ENCODE measurements at regions not wholly inside any gene's neighbourhood (a gene's known extent, or its start where the extent isn't known, plus 50 kb on each side); places are given as distances from the start of the nearest gene placed in this dataset.

DNA sequence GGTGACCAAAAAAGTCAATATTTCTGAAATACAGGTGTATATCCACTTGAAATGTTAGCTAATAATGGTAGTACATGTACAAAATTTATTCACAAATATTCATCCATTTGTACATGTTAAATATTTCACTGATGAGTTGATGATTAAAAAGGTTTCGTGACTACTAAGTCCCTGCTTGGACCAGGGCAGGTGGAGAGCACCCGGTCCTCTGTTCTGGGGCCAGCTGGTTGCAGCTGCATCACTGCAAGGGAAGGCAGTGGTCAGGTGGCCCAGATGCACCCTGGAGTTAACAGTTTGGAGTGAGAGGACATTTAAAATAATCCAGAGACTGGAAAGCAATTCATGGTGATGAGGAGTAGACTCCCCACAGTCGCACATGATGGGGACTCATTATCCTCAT is 141.2 kb downstream of the ZBTB18 start:
- no peak overlapping the region for H2AFZ ChIP-seq (ENCODE audit: low read depth)
- TF ChIP-seq, protein P1, sequence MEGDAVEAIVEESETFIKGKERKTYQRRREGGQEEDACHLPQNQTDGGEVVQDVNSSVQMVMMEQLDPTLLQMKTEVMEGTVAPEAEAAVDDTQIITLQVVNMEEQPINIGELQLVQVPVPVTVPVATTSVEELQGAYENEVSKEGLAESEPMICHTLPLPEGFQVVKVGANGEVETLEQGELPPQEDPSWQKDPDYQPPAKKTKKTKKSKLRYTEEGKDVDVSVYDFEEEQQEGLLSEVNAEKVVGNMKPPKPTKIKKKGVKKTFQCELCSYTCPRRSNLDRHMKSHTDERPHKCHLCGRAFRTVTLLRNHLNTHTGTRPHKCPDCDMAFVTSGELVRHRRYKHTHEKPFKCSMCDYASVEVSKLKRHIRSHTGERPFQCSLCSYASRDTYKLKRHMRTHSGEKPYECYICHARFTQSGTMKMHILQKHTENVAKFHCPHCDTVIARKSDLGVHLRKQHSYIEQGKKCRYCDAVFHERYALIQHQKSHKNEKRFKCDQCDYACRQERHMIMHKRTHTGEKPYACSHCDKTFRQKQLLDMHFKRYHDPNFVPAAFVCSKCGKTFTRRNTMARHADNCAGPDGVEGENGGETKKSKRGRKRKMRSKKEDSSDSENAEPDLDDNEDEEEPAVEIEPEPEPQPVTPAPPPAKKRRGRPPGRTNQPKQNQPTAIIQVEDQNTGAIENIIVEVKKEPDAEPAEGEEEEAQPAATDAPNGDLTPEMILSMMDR (conservative IDR thresholded peaks at IDR 0.05; ENCODE audit: low read depth, low read length) = no peak
- H3K27me3 ChIP-seq (ENCODE audit: insufficient read depth, low read depth) = no peaks in the 10 kb centered on the region
- H3K4me2 ChIP-seq = no peak overlapping the region
- H3K36me3 ChIP-seq (ENCODE audit: insufficient read depth) = no peaks in the 10 kb centered on the region
- no peak overlapping the region for H3K9ac ChIP-seq
- H3K27ac ChIP-seq = no peak overlapping the region
- H3K79me2 ChIP-seq (ENCODE audit: insufficient read depth, low read depth) = no peaks in the 10 kb centered on the region
- H3K4me3 ChIP-seq (IDR thresholded peaks at IDR 0.05; ENCODE audit: insufficient read depth, low read depth, low read length) = no peak overlapping the region
- H3K4me1 ChIP-seq (ENCODE audit: low read depth, poor library complexity, severe bottlenecking) = no peaks in the 10 kb centered on the region
- no peaks in the 10 kb centered on the region for H4K20me1 ChIP-seq (ENCODE audit: insufficient read depth)

DNA sequence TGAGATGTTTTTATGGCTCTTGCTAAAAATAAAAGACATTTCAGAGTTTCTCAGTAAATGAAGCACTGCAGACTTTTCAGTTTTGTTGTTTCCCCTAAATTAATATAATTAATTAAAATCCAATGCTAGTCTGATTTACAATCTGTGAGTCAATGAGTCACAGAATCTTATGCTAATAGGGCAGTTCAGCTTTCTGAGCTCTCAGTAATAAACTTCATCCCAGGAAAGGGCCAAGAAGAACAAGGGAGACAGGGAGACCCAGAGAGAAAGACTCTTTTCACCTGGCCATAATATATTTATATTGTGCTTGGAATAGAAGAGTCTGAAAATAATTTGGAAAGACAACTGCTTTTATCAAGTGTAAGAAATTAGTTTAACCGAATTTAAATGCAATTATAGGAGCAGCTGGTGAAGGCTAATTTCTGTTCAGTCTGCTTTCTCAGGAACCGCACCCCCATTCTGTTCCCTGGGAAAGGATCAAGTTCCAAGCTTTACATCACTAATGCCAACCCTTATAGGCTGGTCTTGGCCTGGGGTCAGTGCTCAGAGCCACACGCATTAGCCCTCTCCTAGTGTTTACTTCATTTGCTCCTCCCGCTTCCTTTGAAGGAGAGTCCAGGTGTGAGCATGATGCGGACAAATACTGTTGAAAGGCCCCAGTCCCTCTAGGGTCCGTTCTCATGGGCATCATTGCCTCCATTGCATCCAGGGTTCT is 145.6 kb downstream of the ZBTB18 start:
- H3K4me3 ChIP-seq (IDR thresholded peaks at IDR 0.05; ENCODE audit: insufficient read depth, low read depth, low read length) = no peak overlapping the region
- H3K4me2 ChIP-seq = no peak overlapping the region
- H3K79me2 ChIP-seq (ENCODE audit: insufficient read depth, low read depth) = no peaks in the 10 kb centered on the region
- no peak overlapping the region for H3K27ac ChIP-seq
- no peak overlapping the region for H2AFZ ChIP-seq (ENCODE audit: low read depth)
- H3K27me3 ChIP-seq (ENCODE audit: insufficient read depth, low read depth) = no peaks in the 10 kb centered on the region
- H3K36me3 ChIP-seq (ENCODE audit: insufficient read depth) = no peaks in the 10 kb centered on the region
- H4K20me1 ChIP-seq (ENCODE audit: insufficient read depth) = no peaks in the 10 kb centered on the region
- TF ChIP-seq, protein P1 (conservative IDR thresholded peaks at IDR 0.05; ENCODE audit: low read depth, low read length) = no peak
- no peak overlapping the region for H3K9ac ChIP-seq
- H3K4me1 ChIP-seq (ENCODE audit: low read depth, poor library complexity, severe bottlenecking) = no peaks in the 10 kb centered on the region

DNA sequence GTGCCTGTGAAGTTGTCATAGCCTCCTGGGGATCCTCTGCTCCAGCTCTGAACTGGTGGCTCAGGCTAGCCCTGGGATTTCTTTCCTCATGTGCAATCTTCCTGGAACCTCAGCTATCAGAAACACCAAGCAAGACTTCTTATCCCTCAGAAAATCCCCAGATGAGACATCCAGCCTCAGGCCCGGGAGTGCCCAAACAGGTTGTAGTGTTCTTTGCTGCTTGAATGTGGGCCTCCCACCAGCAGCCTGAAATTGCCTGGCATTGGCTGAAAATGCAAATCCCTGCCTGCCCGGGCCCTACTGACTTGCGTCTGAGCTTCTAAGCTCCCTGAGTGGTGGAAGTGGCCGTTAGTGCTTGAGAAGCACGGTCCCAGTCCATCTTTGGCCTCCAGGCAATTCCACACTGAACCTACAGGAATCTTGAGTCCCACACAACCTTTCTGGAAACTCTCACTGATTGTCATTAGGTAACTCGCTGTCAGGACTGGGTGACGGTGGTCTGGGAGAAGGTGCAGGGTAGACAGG is 146.8 kb downstream of the ZBTB18 start:
- H3K4me2 ChIP-seq = no peak overlapping the region
- TF ChIP-seq, protein P1 (conservative IDR thresholded peaks at IDR 0.05; ENCODE audit: low read depth, low read length) = no peak
- H3K79me2 ChIP-seq (ENCODE audit: insufficient read depth, low read depth) = no peaks in the 10 kb centered on the region
- no peak overlapping the region for H3K4me3 ChIP-seq (IDR thresholded peaks at IDR 0.05; ENCODE audit: insufficient read depth, low read depth, low read length)
- no peak overlapping the region for H3K9ac ChIP-seq
- H3K27me3 ChIP-seq (ENCODE audit: insufficient read depth, low read depth) = no peaks in the 10 kb centered on the region
- H4K20me1 ChIP-seq (ENCODE audit: insufficient read depth) = no peaks in the 10 kb centered on the region
- H2AFZ ChIP-seq (ENCODE audit: low read depth) = no peak overlapping the region
- no peaks in the 10 kb centered on the region for H3K36me3 ChIP-seq (ENCODE audit: insufficient read depth)
- no peaks in the 10 kb centered on the region for H3K4me1 ChIP-seq (ENCODE audit: low read depth, poor library complexity, severe bottlenecking)
- H3K27ac ChIP-seq = no peak overlapping the region

DNA sequence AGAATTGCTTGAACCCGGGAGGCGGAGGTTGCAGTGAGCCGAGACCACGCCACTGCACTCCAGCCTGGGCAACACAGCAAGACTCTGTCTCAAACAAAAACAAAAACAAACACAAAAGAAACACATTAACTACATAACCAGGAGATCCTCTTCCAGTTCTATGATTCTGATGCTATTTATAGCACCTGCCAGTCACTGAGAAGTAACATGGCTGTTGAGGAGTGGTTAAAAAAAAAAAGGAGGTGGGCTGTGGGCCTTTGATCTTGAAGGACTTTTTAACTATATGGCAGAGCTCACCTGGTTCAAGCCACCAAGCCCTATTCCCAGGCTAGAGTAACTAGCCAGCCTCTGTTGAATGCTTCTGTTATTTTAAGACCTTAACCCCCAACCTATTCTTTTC is 148.8 kb downstream of the ZBTB18 start:
- no peaks in the 10 kb centered on the region for H3K4me1 ChIP-seq (ENCODE audit: low read depth, poor library complexity, severe bottlenecking)
- no peaks in the 10 kb centered on the region for H4K20me1 ChIP-seq (ENCODE audit: insufficient read depth)
- no peak overlapping the region for H2AFZ ChIP-seq (ENCODE audit: low read depth)
- TF ChIP-seq, protein P1 (conservative IDR thresholded peaks at IDR 0.05; ENCODE audit: low read depth, low read length) = no peak
- no peak overlapping the region for H3K4me3 ChIP-seq (IDR thresholded peaks at IDR 0.05; ENCODE audit: insufficient read depth, low read depth, low read length)
- no peak overlapping the region for H3K9ac ChIP-seq
- no peaks in the 10 kb centered on the region for H3K79me2 ChIP-seq (ENCODE audit: insufficient read depth, low read depth)
- no peaks in the 10 kb centered on the region for H3K27me3 ChIP-seq (ENCODE audit: insufficient read depth, low read depth)
- no peak overlapping the region for H3K27ac ChIP-seq
- H3K36me3 ChIP-seq (ENCODE audit: insufficient read depth) = no peaks in the 10 kb centered on the region
- H3K4me2 ChIP-seq = no peak overlapping the region
